Neural progenitor cell (in vitro differentiated cells): ENCODE measurements at regions not wholly inside any gene's neighbourhood (a gene's known extent, or its start where the extent isn't known, plus 50 kb on each side); places are given as distances from the start of the nearest gene placed in this dataset.
A peak's percentile ranks its signal among the peaks of the same experiment; 100 is the strongest.

Experiments used
- DNase-seq: peaks from one replicate; pipeline ENCODE4 v3.0.0-alpha.2; 2016; ENCODE audit warnings: low spot score
- H2AFZ ChIP-seq: fragments of 200-600 bp; sonication (generic); replicated peaks from 2 replicates; pipeline ENCODE4 v1.6.1; 2016; ENCODE audit warnings: antibody characterized with exemption
- H3F3A ChIP-seq: fragments of 200-600 bp; sonication (generic); 2 replicates; pipeline ENCODE4 v1.6.1; 2016; ENCODE audit warnings: antibody characterized with exemption, low read depth
- H3K27ac ChIP-seq: fragments of 200-600 bp; sonication (generic); 2 replicates; pipeline ENCODE4 v1.5.1; 2016; ENCODE audit warnings: mild to moderate bottlenecking
- H3K27me3 ChIP-seq: fragments of 200-600 bp; sonication (generic); 2 replicates; pipeline ENCODE4 v1.6.1; 2016; ENCODE audit warnings: mild to moderate bottlenecking, moderate library complexity
- H3K36me3 ChIP-seq: fragments of 200-600 bp; sonication (generic); 2 replicates; pipeline ENCODE4 v1.5.1; 2016
- H3K4me1 ChIP-seq: fragments of 200-600 bp; sonication (generic); 2 replicates; pipeline ENCODE4 v1.6.1; 2016; ENCODE audit warnings: mixed run types
- H3K4me2 ChIP-seq: fragments of 200-600 bp; sonication (generic); 2 replicates; pipeline ENCODE4 v1.6.1; 2016
- H3K4me3 ChIP-seq: fragments of 200-600 bp; sonication (generic); 2 replicates; pipeline ENCODE4 v1.5.1; 2016
- H3K79me2 ChIP-seq: fragments of 200-600 bp; sonication (generic); 2 replicates; pipeline ENCODE4 v1.6.1; 2016; ENCODE audit warnings: low read depth
- H3K9ac ChIP-seq: fragments of 200-600 bp; sonication (generic); 2 replicates; pipeline ENCODE4 v1.6.1; 2016
- H3K9me3 ChIP-seq: fragments of 200-600 bp; sonication (generic); 2 replicates; pipeline ENCODE4 v1.5.1; 2016; ENCODE audit warnings: low read depth
- H4K20me1 ChIP-seq: fragments of 200-600 bp; sonication (generic); 2 replicates; pipeline ENCODE4 v1.6.1; 2016; ENCODE audit warnings: low read depth
- H3K27ac Mint-ChIP-seq: 3 replicates; pipeline ENCODE4 v1.8.0; 2021; ENCODE audit warnings: mixed read lengths
- H3K27me3 Mint-ChIP-seq: 2 replicates; pipeline ENCODE4 v1.8.0; 2022; ENCODE audit warnings: low read depth, mild to moderate bottlenecking, inconsistent platforms, moderate library complexity, mixed read lengths; ENCODE audit not compliant: insufficient read depth
- H3K36me3 Mint-ChIP-seq: 3 replicates; pipeline ENCODE4 v1.8.0; 2021; ENCODE audit warnings: mixed read lengths
- H3K4me1 Mint-ChIP-seq: 3 replicates; pipeline ENCODE4 v1.8.0; 2021; ENCODE audit warnings: mixed read lengths
- H3K4me3 Mint-ChIP-seq: 3 replicates; pipeline ENCODE4 v1.8.0; 2021; ENCODE audit warnings: mild to moderate bottlenecking, moderate library complexity, mixed read lengths
- H3K9me3 Mint-ChIP-seq: 3 replicates; pipeline ENCODE4 v1.8.0; 2020; ENCODE audit warnings: mixed read lengths
- EZH2 ChIP-seq: fragments of 200-600 bp; sonication (generic); IDR thresholded peaks from 2 replicates; pipeline ENCODE4 v1.6.1; 2017; ENCODE audit warnings: antibody characterized with exemption, mild to moderate bottlenecking, moderate library complexity
- EZH2phosphoT487 ChIP-seq: fragments of 200-600 bp; sonication (generic); IDR thresholded peaks from 2 replicates; pipeline ENCODE4 v1.6.1; 2017; ENCODE audit warnings: antibody characterized with exemption
- TF ChIP-seq, protein P1 (sequence below): fragments of 200-600 bp; sonication (generic); IDR thresholded peaks from 2 replicates; pipeline ENCODE4 v1.5.1; 2017; ENCODE audit warnings: antibody characterized with exemption, mild to moderate bottlenecking

DNA sequence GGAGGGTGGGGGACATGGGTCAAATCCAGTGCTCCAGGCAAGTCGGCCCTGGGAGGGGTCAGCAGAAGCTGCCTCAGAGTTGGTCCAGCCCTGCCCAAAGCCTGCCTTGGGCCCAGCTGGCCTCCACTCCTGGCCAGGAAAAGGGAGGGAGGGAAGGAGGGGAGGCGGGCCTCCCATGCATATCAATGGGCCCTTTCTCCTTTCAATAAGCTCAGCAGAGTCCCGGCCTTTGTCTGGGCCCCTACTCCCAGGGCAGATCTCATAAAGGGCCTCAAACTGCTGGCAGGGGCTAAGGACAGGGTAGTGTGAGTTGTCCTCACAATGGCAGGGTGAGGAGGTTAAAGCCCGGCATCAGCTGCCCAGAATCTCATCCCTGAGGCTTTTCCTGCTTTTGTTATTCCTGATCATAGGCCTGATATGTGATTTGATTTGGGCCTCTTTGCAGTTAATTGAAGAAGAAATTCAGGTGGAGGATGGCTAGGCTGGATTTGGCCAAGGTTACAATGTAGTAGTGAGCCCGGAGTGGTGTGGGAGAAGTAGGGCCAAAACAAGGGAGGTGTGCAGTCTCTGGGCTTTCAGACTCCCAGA lies 121.1 kb upstream of the ATP6AP2 start:
- Histone ChIP-seq H3F3A (peaks cover 41% of the 10 kb centered on the region), H2AFZ (no peak overlapping the region), H3K36me3 (no peaks in the 10 kb centered on the region), H3K4me1 (peaks cover 47% of the 10 kb centered on the region), H3K27me3 (no peaks in the 10 kb centered on the region), H3K9me3 (no peaks in the 10 kb centered on the region), H4K20me1 (no peaks in the 10 kb centered on the region), H3K27ac (peak overlapping the region; percentile 84), H3K4me3 (no peak overlapping the region), H3K79me2 (no peaks in the 10 kb centered on the region), H3K4me2 (peak overlapping the region; percentile 52), H3K9ac (no peak overlapping the region)
- no peak overlapping the region for H3K4me3 Mint-ChIP-seq
- H3K27me3 Mint-ChIP-seq: peaks cover 15% of the 10 kb centered on the region
- peak overlapping the region; percentile 89 for H3K27ac Mint-ChIP-seq
- no peaks in the 10 kb centered on the region for H3K36me3 Mint-ChIP-seq
- peaks cover 29% of the 10 kb centered on the region for H3K9me3 Mint-ChIP-seq
- peaks cover 38% of the 10 kb centered on the region for H3K4me1 Mint-ChIP-seq
- TF ChIP-seq EZH2: no peak
- no peak for TF ChIP-seq EZH2phosphoT487
- TF ChIP-seq, protein P1, sequence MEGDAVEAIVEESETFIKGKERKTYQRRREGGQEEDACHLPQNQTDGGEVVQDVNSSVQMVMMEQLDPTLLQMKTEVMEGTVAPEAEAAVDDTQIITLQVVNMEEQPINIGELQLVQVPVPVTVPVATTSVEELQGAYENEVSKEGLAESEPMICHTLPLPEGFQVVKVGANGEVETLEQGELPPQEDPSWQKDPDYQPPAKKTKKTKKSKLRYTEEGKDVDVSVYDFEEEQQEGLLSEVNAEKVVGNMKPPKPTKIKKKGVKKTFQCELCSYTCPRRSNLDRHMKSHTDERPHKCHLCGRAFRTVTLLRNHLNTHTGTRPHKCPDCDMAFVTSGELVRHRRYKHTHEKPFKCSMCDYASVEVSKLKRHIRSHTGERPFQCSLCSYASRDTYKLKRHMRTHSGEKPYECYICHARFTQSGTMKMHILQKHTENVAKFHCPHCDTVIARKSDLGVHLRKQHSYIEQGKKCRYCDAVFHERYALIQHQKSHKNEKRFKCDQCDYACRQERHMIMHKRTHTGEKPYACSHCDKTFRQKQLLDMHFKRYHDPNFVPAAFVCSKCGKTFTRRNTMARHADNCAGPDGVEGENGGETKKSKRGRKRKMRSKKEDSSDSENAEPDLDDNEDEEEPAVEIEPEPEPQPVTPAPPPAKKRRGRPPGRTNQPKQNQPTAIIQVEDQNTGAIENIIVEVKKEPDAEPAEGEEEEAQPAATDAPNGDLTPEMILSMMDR: no peak
- peak; percentile 81 for DNase-seq

DNA sequence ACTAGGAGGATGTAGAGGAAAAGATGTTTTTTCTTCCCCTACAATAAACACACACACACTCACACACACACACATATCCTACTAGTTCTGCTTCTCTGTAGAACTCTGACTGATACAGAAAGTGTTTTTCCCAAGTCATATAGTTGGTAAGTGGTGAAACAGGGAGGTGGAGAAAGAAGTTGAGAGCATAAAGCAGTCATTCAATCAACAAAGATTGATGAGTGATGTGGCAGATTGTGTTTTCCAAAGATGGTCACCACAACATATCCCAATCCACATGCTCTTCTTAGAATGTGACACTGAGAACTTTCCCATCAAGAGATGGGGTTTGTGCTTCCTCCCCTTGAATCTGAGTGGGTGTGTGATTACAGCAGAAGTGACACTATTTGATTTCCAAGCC lies 123.4 kb upstream of the ATP6AP2 start:
- no peak overlapping the region for H3K9ac ChIP-seq
- no peak overlapping the region for H3K4me3 Mint-ChIP-seq
- H3K27me3 ChIP-seq: no peaks in the 10 kb centered on the region
- no peaks in the 10 kb centered on the region for H4K20me1 ChIP-seq
- peak overlapping the region; percentile 42 for H3K27ac ChIP-seq
- H3F3A ChIP-seq: peaks cover 41% of the 10 kb centered on the region
- peaks cover 34% of the 10 kb centered on the region for H3K9me3 Mint-ChIP-seq
- no peaks in the 10 kb centered on the region for H3K36me3 Mint-ChIP-seq
- H3K4me3 ChIP-seq: no peak overlapping the region
- H3K27ac Mint-ChIP-seq: no peak overlapping the region
- TF ChIP-seq, protein P1: no peak
- TF ChIP-seq EZH2 (no peak), EZH2phosphoT487 (no peak)
- H3K4me2 ChIP-seq: no peak overlapping the region
- no peaks in the 10 kb centered on the region for H3K36me3 ChIP-seq
- peaks cover 41% of the 10 kb centered on the region for H3K4me1 ChIP-seq
- no peak overlapping the region for H2AFZ ChIP-seq
- H3K79me2 ChIP-seq: no peaks in the 10 kb centered on the region
- no peaks in the 10 kb centered on the region for H3K9me3 ChIP-seq
- no peak for DNase-seq
- H3K27me3 Mint-ChIP-seq: peaks cover 15% of the 10 kb centered on the region
- peaks cover 31% of the 10 kb centered on the region for H3K4me1 Mint-ChIP-seq

DNA sequence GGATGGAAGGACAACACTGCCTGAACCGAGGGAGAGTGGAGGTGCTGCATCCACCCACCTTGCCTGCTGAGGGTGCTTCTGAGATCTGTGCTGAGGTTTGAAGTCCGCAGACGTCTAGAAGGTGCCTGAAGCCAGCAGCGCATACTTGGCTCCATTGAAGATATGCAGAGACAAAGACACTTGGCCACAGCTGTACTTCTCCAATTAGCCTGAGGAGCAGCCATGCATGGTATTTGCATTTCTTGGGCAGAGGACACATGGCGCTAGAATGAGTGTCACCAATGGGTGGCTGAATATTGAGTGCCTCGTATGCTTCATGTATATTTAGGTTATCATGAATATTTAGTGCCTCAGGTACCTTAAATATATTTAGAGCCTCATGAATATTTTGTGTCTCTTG lies 128.7 kb upstream of the ATP6AP2 start:
- no peaks in the 10 kb centered on the region for H3K27me3 ChIP-seq
- no peaks in the 10 kb centered on the region for H3K79me2 ChIP-seq
- H3K4me1 ChIP-seq: peaks cover 18% of the 10 kb centered on the region
- H3F3A ChIP-seq: peaks cover 19% of the 10 kb centered on the region
- H3K27ac ChIP-seq: no peak overlapping the region
- no peaks in the 10 kb centered on the region for H4K20me1 ChIP-seq
- Mint-ChIP-seq H3K27ac (no peak overlapping the region), H3K36me3 (no peaks in the 10 kb centered on the region), H3K27me3 (peaks cover 3% of the 10 kb centered on the region), H3K4me1 (peaks cover 15% of the 10 kb centered on the region), H3K4me3 (no peak overlapping the region), H3K9me3 (peaks cover 41% of the 10 kb centered on the region)
- H3K4me2 ChIP-seq: no peak overlapping the region
- H3K36me3 ChIP-seq: no peaks in the 10 kb centered on the region
- DNase-seq: no peak
- TF ChIP-seq, protein P1: no peak
- no peak for TF ChIP-seq EZH2phosphoT487
- TF ChIP-seq EZH2: no peak
- no peak overlapping the region for H3K9ac ChIP-seq
- H3K4me3 ChIP-seq: no peak overlapping the region
- no peaks in the 10 kb centered on the region for H3K9me3 ChIP-seq
- H2AFZ ChIP-seq: no peak overlapping the region
